ENCODE measurements at regions not wholly inside any gene's neighbourhood (a gene's known extent, or its start where the extent isn't known, plus 50 kb on each side); places are given as distances from the start of the nearest gene placed in this dataset.
"Not testable (repeated sequence)": the region's sequence is repeated elsewhere in the genome, so short reads cannot be mapped to it uniquely, and the experiment has no call there.

GRCh38 chr18:30828700-30829099 lies 213.8 kb downstream of the DSC3 start:
- DNase-seq (ENCODE audit: low read depth), result peak; percentile 45

- DNase-seq (ENCODE audit: low read depth), result no peak
Measured at GRCh38 chr18:30819619-30820018, 222.9 kb downstream of the DSC3 start.

GRCh38 chr18:30814446-30814845 lies 228.1 kb downstream of the DSC3 start:
- no peak for DNase-seq (ENCODE audit: low read depth)

- no peak for DNase-seq (ENCODE audit: low read depth)
Measured at GRCh38 chr18:30811580-30811979, 231.0 kb downstream of the DSC3 start.

GRCh38 chr18:30810580-30810979 lies 232.0 kb downstream of the DSC3 start:
- no peak for DNase-seq (ENCODE audit: low read depth)

- DNase-seq (ENCODE audit: low read depth), result no peak
Measured at GRCh38 chr18:30806823-30807222, 235.7 kb downstream of the DSC3 start.

GRCh38 chr18:30800800-30801199 lies 241.7 kb downstream of the DSC3 start:
- DNase-seq (ENCODE audit: low read depth), result no peak

- DNase-seq (ENCODE audit: low read depth), result no peak
Measured at GRCh38 chr18:30792051-30792450, 250.5 kb downstream of the DSC3 start.

GRCh38 chr18:30788411-30788991 lies 254.0 kb downstream of the DSC3 start:
- DNase-seq (ENCODE audit: low read depth), result not testable (repeated sequence)

- DNase-seq (ENCODE audit: low read depth), result no peak
Measured at GRCh38 chr18:30787410-30787809, 255.1 kb downstream of the DSC3 start.

GRCh38 chr18:30781601-30782000 lies 260.9 kb downstream of the DSC3 start:
- DNase-seq (ENCODE audit: low read depth), result no peak

- DNase-seq (ENCODE audit: low read depth), result no peak
Measured at GRCh38 chr18:30775629-30776028, 266.9 kb downstream of the DSC3 start.

GRCh38 chr18:30772170-30772569 lies 270.4 kb downstream of the DSC3 start:
- DNase-seq (ENCODE audit: low read depth), result not testable (repeated sequence)

- no peak for DNase-seq (ENCODE audit: low read depth)
Measured at GRCh38 chr18:30766053-30766452, 276.5 kb downstream of the DSC3 start.

- no peak for DNase-seq (ENCODE audit: low read depth)
Measured at GRCh38 chr18:30765247-30765646, 277.3 kb downstream of the DSC3 start.

- DNase-seq (ENCODE audit: low read depth), result no peak
Measured at GRCh38 chr18:30763902-30764350, 278.6 kb downstream of the DSC3 start.

- no peak for DNase-seq (ENCODE audit: low read depth)
Measured at GRCh38 chr18:30754846-30755245, 287.7 kb downstream of the DSC3 start.

GRCh38 chr18:30748541-30748940 lies 294.0 kb downstream of the DSC3 start:
- no peak for DNase-seq (ENCODE audit: low read depth)

- DNase-seq (ENCODE audit: low read depth), result no peak
Measured at GRCh38 chr18:30746224-30746623, 296.3 kb downstream of the DSC3 start.

GRCh38 chr18:30743033-30743432 lies 299.5 kb downstream of the DSC3 start:
- no peak for DNase-seq (ENCODE audit: low read depth)

- no peak for DNase-seq (ENCODE audit: low read depth)
Measured at GRCh38 chr18:30730915-30731314, 311.6 kb downstream of the DSC3 start.

GRCh38 chr18:30727849-30728248 lies 314.7 kb downstream of the DSC3 start:
- no peak for DNase-seq (ENCODE audit: low read depth)

GRCh38 chr18:30713299-30713698 lies 329.2 kb downstream of the DSC3 start:
- DNase-seq (ENCODE audit: low read depth), result peak; percentile 8

- DNase-seq (ENCODE audit: low read depth), result no peak
Measured at GRCh38 chr18:30712383-30712782, 330.2 kb downstream of the DSC3 start.
